HEK293T (cell line): ENCODE measurements at regions not wholly inside any gene's neighbourhood (a gene's known extent, or its start where the extent isn't known, plus 50 kb on each side); places are given as distances from the start of the nearest gene placed in this dataset.

ENCODE experiments used
- BHLHE40 ChIP-seq: fragments of 450-650 bp; IDR thresholded peaks from 2 replicates; pipeline ENCODE4 v1.6.1; 2016; ENCODE audit warnings: mild to moderate bottlenecking, moderate library complexity, borderline replicate concordance
- FOXK2 ChIP-seq: fragments of 450-650 bp; IDR thresholded peaks from 2 replicates; pipeline ENCODE4 v1.6.1; 2016; ENCODE audit warnings: mild to moderate bottlenecking
- FOXM1 ChIP-seq: fragments of 450-650 bp; IDR thresholded peaks from 2 replicates; pipeline ENCODE4 v1.6.1; 2017; ENCODE audit warnings: mild to moderate bottlenecking, borderline replicate concordance
- HDGF ChIP-seq: fragments of 450-650 bp; IDR thresholded peaks from 2 replicates; pipeline ENCODE4 v1.6.1; 2017; ENCODE audit warnings: antibody characterized with exemption, borderline replicate concordance
- L3MBTL2 ChIP-seq: fragments of 450-650 bp; conservative IDR thresholded peaks from 2 replicates; pipeline ENCODE4 v1.6.1; 2016; ENCODE audit warnings: mild to moderate bottlenecking
- NFRKB ChIP-seq: fragments of 450-650 bp; IDR thresholded peaks from 2 replicates; pipeline ENCODE4 v1.6.1; 2016; ENCODE audit warnings: mild to moderate bottlenecking, moderate library complexity
- PKNOX1 ChIP-seq: fragments of 450-650 bp; IDR thresholded peaks from 2 replicates; pipeline ENCODE4 v1.6.1; 2016
- SP1 ChIP-seq: fragments of 450-650 bp; IDR thresholded peaks from 2 replicates; pipeline ENCODE4 v1.6.1; 2017
- SUZ12 ChIP-seq: fragments of 450-650 bp; IDR thresholded peaks from 2 replicates; pipeline ENCODE4 v1.6.1; 2016; ENCODE audit warnings: mild to moderate bottlenecking
- TARDBP ChIP-seq: fragments of 450-650 bp; IDR thresholded peaks from 2 replicates; pipeline ENCODE4 v1.6.1; 2016
- ZNF384 ChIP-seq: fragments of 450-650 bp; IDR thresholded peaks from 2 replicates; pipeline ENCODE4 v1.6.1; 2016

- TF ChIP-seq ZNF384 = no peak
- TF ChIP-seq L3MBTL2 = no peak
- TF ChIP-seq HDGF = no peak
- TF ChIP-seq FOXM1 = no peak
- no peak for TF ChIP-seq PKNOX1
- TF ChIP-seq SUZ12 = no peak
- TF ChIP-seq FOXK2 = no peak
- TF ChIP-seq SP1 = no peak
- TF ChIP-seq BHLHE40 = no peak
- TF ChIP-seq NFRKB = no peak
- no peak for TF ChIP-seq TARDBP
These were observed 135.0 kb upstream of the PRR16 start for GRCh38 chr5:120329095-120329494.
